Inflammatory macrophage treated with lipopolysaccharide for 1 hour (primary cell): ENCODE measurements at regions not wholly inside any gene's neighbourhood (a gene's known extent, or its start where the extent isn't known, plus 50 kb on each side); places are given as distances from the start of the nearest gene placed in this dataset.
"Not testable (repeated sequence)": the region's sequence is repeated elsewhere in the genome, so short reads cannot be mapped to it uniquely, and the experiment has no call there.

ENCODE experiments used
- DNase-seq, 2 donors: peaks; one replicate each; pipeline ENCODE4 v3.0.0-alpha.2; 2020 to 2022

DNA sequence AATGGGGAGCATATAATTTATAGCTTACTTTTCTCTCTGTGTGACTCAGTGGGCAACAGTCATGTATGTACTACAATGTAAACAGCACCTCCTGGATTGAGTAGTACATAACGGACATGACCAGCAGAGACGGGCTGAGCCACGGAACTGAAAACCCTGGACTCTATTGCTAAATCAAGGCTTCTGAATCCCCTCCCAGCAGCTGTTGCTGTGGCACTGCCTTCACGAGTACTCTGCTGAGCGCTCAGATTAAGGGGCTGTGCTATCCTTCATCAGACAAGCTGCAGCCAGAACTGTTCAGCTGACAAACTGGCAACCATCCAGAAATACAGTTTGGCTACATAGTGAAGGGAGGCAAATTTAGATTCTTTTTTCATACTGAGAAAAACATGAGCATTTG, 131.3 kb upstream of the CCDC180 start:
- DNase-seq: no peak

DNA sequence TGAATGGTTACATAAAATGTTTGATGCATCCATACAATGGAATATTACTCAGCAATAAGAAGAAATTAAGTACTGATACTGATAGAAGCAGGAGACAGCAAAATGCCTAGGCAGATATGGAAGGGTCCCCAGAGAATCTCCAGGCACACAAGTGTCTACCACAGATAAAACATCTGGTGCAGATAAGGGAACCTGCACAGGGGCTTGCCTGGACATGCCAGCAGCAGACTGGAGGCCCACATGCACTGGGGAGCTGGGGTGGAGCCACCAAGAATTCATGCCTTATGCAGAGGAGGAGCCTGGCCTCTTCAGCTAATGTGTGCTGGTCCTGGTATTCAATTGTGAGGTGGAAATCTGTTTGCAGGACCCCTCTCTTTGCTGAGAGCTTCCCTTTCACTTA, 129.2 kb upstream of the CTSV start:
- DNase-seq: not testable (repeated sequence)

DNA sequence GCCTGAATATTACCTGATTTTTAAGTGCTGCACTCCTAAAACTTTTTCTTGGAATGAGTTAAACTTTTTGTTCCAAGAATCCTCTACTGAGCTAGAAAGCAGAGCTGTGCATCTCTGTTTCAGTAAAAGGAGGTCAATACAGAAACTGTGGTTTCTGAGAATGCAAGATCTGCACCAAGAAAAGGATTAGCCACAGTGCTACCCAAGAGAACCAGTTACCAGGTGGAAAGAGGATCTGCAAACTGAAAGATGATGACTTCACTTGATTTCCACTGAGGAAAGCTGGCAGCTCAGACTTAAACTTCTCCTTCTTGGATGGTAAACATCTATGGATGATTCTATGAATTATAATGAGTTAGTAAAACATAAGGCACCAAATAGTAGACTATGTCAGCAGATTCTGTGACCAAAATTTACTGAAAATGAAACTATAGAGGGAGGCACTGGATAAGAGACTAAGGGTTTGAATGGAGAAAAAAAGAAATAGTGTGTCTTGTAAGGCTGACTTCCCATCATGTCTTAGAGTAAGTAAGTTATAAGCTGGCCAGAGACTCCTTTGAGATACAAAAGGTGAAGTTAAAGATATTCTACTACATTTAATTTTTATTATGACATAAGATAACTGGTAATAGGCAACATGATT, 127.7 kb upstream of the CTSV start:
- not testable (repeated sequence) for DNase-seq

DNA sequence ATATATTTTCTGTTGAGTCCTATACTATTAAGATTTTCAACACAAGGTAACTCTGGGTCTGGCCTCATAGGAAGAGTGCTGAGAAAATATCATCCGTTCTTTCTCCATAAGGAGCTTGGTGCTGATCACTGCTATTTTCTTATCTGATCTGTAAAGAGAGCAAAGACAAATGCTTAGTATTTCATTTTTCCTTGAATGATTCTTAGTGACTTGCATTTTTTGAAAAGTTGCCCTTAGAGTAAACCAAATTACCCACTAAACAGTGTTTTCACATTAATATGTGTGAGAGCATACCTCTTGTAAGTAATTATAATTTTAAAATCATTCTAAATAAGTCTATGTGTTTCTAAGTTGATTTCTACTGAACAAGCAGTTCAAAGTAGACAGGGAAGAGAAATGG, 121.3 kb upstream of the CTSV start:
- no peak for DNase-seq

DNA sequence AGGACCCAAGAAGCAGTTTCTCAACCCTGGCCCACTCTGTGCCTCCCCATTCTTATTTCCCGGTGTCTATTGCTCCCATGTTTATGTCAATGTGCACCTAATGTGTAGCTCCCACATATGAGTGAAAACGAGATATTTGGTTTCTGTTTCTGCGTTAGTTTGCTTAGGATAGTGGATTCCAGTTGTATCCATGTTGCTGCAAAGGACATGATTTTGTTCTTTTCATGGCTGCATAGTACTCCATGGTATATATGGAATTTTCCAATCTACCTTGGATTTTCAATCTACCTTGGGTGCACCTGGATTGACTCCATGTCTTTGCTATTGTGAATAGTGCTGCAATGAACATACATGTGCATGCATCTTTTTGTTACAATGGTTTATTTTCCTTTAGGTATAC, 119.8 kb upstream of the CTSV start:
- not testable (repeated sequence) for DNase-seq

DNA sequence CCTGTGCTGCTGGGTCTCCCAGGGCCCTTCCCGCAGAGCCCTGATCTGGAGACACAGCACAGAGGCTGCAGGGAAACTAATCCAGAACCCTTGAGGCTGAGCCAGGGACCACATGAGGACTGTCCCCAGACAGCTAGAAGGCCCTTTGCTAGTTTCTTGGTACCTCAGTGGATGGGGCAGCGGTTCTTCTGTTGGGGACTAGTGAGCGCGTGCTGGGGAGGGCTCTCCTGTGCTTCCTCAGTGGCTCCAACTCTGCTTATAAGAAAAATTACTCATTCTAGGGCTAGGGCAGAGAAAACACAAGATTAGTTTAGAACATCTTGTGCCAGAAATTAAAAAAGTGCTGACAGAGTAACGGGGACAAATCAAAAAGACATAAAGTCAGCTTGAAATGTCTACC, 116.5 kb upstream of the CTSV start:
- not testable (repeated sequence) for DNase-seq

DNA sequence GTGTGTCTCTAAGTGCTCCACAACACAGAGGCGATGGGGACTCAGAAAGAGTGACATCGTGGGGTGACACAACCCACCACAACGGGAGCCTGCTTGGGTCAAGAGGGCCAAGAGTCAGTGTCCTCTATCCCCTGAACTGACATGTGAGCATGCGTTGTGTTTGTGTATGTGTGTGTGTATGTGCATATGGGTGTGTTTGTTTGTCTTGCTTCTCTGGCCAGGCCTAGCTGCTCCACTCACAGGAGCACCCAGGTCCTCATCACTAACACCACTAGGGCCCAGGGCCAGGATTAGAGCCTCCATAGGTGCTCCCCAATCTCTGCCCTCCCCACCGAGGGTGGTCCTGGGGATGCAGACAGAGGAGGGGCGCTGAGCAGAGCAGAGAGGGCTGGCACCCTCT, 115.0 kb upstream of the CTSV start:
- no peak for DNase-seq

DNA sequence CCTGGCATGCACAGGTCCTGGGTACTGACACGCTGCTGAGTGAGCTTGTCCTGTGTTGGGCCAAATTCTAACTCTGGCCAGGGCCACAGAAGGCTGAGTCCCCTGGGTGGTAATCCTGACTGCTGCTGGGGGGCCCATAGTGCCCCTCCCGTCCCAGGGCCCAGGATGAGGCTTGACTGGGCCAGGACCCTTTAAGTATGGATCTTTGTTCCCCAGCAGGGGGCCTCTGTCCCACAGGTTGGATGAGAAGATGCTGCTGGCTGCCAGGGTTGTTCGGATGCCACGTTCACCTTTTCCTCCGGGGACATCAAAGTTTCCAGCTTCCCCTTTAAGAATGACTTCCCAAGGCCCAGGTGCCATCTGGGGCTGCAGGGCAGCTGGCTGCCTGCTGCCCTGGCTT, 114.2 kb upstream of the CTSV start:
- DNase-seq: not testable (repeated sequence)

DNA sequence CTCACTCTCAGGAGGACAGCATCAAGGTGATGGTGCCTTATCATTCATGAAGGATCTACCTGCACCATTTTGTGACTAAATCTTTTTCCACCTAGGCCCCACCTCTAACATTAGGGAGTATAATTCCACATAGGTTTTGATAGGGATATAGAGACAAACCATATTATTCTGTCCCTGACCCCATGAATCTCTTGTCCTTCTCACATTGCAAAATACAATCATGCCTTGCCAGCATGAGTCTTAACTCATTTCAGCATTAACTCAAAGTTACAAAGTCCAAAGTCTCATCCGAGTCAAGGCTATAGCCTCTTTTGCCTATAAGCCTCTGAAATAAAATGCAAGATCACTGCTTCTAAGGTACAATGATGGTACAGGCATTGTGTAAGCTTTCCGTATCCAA, 111.5 kb upstream of the CTSV start:
- not testable (repeated sequence) for DNase-seq

DNA sequence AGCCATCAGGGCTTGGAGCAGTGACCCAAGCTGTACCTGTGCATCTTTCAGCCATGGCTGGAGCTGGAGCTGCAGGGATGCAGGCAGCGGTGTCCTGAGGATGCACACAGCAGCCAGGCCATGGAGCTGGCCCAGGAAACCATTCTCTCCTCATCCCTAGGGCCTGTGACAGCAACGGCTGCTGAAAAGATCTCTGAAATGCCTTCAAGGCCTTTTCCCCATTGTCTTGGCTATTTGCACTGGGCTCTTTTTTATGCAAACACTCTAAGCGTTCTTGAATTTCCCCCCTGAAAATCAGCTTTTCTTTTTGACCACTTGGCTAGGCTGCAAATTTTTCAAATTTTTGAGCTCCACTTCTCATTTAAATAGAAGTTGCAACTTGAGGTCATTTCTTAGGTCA, 109.5 kb upstream of the CTSV start:
- not testable (repeated sequence) for DNase-seq

DNA sequence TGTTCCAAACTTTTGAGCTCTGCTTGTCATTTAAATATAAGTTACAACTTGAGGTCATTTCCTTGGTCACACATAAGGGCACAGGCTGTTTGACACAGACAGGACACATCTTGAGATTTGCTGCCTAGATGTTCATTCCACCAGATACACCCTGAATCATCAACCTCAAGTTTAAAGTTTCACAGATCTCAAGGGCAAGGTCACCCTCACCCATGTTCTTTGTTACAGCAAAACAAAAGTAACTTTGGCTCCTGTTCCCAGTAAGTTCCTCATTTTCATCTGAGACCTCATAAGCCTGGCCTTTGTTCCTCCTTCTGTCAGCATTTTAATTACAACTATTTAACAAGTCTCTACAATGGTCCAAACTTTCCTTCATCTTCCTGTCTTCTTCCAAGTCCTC, 106.7 kb upstream of the CTSV start:
- DNase-seq: peak in 1 of 2 donors; percentile 31

DNA sequence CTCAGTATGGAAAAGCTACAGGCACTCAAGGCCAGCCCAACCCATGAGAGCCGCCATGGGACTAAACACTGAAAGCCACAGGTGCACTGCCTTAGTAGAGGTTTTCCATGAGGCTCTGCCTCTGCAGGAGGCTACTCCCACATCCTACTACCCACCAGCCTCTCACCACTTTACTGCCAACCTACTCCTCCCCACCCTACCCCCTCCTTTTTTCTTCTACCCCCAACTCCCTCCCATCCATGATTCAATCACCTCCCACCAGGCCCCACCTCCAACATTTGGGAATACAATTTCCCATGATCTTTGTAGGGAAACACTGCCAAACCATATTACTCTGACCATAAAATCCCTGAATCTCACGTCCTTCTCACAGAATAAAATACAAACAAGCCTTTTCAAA, 101.6 kb upstream of the CTSV start:
- DNase-seq: no peak

DNA sequence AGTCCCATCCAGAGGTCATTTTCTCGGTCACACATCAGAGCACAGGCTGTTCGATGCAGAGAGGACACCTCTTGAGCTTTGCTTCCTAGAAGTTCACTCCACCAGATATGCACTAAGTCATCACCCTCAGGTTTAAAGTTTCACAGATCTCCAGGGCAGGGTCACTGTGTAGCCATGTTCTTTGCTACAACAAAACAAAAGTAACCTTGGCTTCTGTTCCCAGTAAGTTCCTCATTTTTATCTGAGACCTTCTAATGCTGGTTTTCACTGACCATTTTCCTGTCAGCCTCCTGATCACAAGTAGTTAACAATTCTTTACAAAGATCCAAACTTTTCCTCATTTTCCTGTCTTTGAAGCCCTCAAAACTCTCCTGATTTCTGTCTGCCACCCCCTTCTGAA, 97.5 kb upstream of the CTSV start:
- DNase-seq: no peak

DNA sequence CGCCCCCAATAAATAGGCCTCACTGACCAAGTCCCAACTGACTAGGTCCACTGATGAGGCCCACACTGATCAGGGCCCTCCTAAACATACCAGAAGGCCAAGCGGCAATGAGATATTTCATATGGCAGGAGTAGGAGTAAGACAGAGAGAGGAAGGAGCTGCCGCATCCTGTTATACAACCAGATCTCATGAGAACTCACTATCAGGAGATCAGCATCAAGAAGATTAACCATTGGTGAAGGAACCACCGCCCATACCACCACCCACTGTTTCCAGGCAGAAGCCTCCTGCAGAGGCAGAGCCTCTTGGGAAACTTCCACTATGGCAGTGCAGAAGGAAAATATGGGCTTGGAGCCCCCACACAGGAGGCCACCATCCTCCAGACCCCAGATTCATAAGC, 95.0 kb upstream of the CTSV start:
- DNase-seq: not testable (repeated sequence)

DNA sequence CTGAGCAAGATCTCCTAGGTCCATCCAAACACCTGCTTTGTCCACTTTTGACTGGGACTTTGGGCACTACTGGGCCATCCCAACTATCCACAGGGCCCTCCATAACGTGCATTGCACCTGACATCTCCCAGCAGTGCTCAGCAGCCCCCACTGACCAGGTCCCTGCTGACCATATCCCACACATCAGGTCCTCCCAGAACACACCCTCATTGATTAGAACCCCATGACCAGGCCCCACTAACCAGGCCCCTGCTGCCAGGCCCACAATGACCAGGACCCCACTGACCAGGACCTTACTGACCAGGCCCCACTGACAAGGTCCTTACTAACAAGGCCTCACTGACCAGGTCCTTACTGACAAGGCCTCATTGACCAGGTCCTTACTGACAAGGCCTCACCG, 93.9 kb upstream of the CTSV start:
- no peak for DNase-seq

DNA sequence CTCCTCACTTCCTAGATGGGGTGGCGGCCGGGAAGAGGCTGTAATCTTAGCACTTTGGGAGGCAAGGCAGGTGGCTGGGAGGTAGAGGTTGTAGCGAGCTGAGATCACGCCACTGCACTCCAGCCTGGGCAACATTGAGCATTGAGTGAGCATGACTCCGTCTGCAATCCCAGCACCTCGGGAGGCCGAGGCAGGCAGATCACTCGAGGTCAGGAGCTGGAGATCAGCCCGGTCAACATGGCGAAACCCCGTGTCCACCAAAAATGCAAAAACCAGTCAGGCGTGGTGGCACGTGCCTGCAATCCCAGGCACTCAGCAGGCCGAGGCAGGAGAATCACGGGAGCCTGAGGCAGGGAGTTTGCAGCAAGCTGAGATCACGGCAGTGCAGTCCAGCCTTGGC, 91.9 kb upstream of the CTSV start:
- DNase-seq: not testable (repeated sequence)

DNA sequence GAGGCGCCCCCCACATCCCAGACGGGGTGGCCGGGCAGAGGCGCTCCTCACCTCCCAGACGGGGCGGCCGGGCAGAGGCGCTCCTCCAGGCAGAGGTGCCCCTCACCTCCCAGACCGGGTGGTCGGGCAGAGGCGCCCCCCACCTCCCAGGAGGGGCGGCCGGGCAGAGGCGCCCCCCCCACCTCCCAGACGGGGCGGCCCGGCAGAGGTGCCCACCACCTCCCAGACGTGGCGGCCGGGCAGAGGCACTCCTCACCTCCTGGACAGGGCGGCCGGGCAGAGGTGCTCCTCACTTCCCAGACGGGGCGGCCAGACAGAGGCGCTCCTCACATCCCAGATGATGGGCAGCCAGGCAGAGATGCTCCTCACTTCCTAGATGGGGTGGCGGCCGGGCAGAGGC, 91.4 kb upstream of the CTSV start:
- DNase-seq: not testable (repeated sequence)

DNA sequence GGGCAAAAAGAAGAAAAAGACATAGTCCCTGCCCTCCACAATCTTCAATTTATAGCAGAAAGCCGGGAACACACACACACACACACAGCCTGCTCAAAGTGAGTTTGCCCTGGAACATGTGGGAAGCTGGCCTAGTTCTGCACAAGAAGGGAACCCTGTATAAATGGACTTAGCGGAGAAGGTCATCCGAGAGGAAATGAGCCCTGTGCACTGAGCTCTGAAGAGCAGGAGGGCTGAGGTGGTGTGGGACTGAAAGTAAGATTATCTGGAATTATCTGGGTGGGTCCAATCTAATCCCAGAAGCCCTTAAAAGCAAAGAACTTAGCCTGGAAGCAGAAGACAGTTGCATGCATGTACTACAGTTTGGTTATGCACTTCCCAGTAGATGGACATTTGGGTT, 90.0 kb upstream of the CTSV start:
- no peak for DNase-seq

DNA sequence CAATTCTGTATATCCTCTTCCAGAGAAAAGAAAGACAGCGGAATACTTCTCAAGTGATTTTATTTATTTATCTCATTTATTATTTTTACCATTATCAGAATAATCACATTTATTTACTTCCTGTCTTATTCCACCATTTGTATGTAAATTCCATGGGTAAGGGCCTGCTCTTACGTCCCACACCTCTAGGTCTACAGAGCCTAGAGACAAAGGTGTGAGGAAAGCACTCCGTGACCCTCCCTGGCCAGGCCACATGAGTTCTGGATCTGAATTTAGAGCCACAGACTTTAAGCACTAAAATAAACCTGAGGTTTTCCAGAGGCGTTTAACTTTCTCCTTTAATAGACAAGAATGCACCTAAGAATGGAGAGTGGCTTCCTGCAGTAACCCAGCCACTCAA, 85.3 kb upstream of the CTSV start:
- DNase-seq: no peak

DNA sequence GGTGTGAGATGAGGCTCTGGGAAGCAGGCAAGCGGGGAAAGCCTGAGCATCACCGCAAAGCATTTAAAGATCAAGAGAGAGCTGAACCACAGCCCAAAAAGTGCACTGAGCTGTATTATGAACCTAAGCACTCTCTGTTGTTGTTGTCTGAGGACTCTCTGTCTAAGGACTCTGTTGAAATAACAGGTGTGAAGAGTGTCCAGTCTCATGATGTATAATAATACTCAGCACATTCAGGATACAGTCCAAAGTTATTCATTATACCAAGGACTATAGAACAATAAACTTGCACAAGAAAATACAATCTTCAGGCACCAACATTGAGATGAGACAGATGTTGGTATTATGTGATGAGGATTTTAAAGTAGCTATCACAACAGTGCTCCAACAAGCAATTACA, 71.8 kb upstream of the CTSV start:
- no peak for DNase-seq

DNA sequence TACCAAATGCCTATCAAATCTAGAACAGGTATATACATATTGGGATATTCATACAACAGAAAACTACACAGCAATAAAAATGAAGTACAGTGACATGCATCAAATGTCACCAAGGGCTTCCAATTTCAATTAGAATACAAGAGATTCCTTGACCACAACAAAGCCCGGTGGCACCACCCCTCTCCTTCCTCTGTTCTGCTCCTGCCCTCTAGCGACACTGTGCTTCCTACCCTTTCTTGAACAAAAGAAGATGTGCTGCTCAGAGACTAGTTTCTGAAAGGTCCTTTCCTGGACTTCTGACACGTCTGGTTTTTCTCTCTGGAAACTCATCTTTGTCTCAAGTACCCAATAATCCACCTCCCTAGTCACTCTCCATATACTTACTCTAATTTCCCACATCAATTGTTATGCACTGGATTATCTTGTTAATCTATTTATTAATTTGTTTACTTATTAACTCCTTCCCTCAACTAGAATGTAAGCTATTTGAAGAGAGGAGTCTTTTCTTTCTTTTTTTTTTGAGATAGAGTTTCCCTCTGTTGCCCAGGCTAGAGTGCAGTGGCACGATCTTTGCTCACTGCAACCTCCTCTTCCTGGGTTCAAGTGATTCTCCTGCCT, 70.4 kb upstream of the CTSV start:
- DNase-seq: peak; percentile 23 to 49

DNA sequence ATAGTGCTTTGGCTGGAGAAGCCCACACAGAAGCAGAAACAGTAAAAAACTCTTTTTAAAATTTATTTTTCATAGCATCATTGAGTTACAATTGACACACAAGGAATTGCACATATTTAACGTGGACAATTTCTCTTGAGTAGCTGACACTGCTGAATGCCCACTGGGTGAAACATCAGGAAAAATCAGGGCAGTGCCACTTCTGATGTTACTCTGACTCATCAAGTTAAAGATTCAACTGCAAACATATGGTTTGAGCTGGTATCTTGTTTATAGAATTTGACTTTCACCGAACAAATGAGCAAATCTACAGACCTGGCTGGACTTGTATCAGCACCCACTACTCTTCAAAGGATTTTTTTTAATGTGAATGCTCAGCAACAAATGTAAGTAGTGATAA, 66.3 kb upstream of the CTSV start:
- not testable (repeated sequence) for DNase-seq

DNA sequence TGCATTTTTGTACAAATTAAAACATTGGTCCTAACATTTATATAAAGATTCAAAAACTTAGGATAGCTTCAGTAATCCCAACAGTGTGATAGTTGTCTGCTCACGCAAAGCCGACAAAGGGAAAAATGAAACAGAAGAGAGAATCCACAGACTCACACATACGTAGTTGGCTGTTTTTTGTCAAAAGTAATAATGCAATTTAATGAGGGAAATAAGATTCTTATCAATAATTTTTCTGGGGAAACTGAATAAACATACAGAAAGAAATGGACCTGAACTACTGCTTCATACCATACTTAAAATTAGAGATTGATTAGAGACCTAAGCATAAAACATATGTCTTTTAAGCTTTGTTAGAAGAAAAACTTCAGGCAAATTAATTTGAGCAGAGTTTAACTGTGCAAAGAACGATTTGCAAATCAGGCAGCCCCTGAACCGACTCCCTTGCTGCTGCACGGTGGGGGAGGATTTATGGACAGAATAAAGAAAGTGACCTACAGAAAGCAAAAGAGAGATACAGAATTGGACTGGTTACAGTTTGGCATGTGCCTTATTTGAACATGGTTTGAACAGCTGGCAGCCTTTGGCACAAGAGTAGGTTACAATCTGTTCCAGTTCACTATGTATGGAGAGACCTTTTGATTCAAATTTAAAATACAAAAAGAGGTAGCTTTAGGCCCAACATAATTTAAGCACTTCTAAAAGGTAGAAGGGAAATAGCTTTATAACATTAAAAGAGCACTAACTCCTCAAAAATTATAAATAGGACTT, 64.9 kb upstream of the CTSV start:
- not testable (repeated sequence) for DNase-seq

DNA sequence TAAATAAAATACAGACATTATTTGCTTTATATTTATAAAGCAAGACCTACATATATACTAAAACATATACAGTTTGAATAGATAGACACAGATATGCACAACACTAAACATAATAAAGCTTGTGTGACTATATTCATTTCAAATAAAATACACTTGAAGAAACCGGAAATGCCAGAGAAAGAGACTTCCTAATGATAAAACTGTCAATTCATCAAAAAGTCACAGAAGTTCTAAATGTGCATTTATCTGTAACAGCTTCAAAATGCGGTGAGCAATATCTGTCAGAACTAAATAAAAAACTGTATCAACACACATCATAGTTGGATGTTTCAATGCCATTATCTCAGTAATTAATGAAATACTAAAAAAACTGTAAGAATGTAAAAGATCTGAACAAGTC, 60.6 kb upstream of the CTSV start:
- DNase-seq: not testable (repeated sequence)
